ENCODE measurements at regions not wholly inside any gene's neighbourhood (a gene's known extent, or its start where the extent isn't known, plus 50 kb on each side); places are given as distances from the start of the nearest gene placed in this dataset.

GRCh38 chr12:74148849-74149248 is 388.8 kb upstream of the ATXN7L3B start:
- TF ChIP-seq TAF1 (IDR thresholded peaks at IDR 0.05; ENCODE audit: low read depth) (no peak), TEAD4 (IDR thresholded peaks at IDR 0.05) (no peak), CREB1 (IDR thresholded peaks at IDR 0.05; ENCODE audit: low read depth) (no peak), TCF12 (IDR thresholded peaks at IDR 0.05; ENCODE audit: low read depth) (no peak), EGR1 (IDR thresholded peaks at IDR 0.05) (no peak), NFIC (IDR thresholded peaks at IDR 0.05) (no peak), EP300 (IDR thresholded peaks at IDR 0.05; ENCODE audit: borderline replicate concordance) (no peak), MAX (IDR thresholded peaks at IDR 0.05) (no peak), RAD21 (IDR thresholded peaks at IDR 0.05; ENCODE audit: low read depth) (no peak), ZBTB7A (IDR thresholded peaks at IDR 0.05; ENCODE audit: low read depth) (no peak), YY1 (IDR thresholded peaks at IDR 0.05; ENCODE audit: low read depth) (no peak), REST (IDR thresholded peaks at IDR 0.05; ENCODE audit: low read depth) (no peak), FOXM1 (IDR thresholded peaks at IDR 0.05; ENCODE audit: borderline replicate concordance, low read depth) (no peak), CEBPB (IDR thresholded peaks at IDR 0.05) (no peak)
- TF ChIP-seq, protein P1, sequence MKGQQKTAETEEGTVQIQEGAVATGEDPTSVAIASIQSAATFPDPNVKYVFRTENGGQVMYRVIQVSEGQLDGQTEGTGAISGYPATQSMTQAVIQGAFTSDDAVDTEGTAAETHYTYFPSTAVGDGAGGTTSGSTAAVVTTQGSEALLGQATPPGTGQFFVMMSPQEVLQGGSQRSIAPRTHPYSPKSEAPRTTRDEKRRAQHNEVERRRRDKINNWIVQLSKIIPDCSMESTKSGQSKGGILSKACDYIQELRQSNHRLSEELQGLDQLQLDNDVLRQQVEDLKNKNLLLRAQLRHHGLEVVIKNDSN (IDR thresholded peaks at IDR 0.05), result no peak

DNA sequence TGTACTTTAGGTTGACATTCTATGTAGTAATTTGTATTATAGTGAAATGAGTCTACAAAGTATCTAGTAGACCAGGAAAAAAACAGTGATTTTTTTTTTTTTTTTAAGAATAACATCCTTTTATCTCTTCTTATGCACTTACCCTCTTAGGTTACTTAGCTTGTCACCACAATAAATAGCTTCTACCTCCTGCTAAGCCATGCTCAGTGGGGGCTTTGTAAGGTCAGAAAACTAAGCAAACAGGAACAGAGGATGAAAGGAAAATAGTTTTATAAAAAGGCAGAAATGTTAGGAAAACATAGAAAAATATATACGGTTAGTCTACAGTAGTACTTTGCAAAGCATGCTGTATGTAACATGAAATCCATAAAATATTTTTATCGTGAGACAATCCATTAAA is 385.3 kb upstream of the ATXN7L3B start:
- TF ChIP-seq REST (IDR thresholded peaks at IDR 0.05; ENCODE audit: low read depth) (no peak), EP300 (IDR thresholded peaks at IDR 0.05; ENCODE audit: borderline replicate concordance) (no peak), CREB1 (IDR thresholded peaks at IDR 0.05; ENCODE audit: low read depth) (no peak), ZBTB7A (IDR thresholded peaks at IDR 0.05; ENCODE audit: low read depth) (no peak), FOXM1 (IDR thresholded peaks at IDR 0.05; ENCODE audit: borderline replicate concordance, low read depth) (no peak), MAX (IDR thresholded peaks at IDR 0.05) (no peak), EGR1 (IDR thresholded peaks at IDR 0.05) (no peak), TEAD4 (IDR thresholded peaks at IDR 0.05) (no peak), TCF12 (IDR thresholded peaks at IDR 0.05; ENCODE audit: low read depth) (no peak), YY1 (IDR thresholded peaks at IDR 0.05; ENCODE audit: low read depth) (no peak), NFIC (IDR thresholded peaks at IDR 0.05) (no peak), TAF1 (IDR thresholded peaks at IDR 0.05; ENCODE audit: low read depth) (no peak), CEBPB (IDR thresholded peaks at IDR 0.05) (no peak), RAD21 (IDR thresholded peaks at IDR 0.05; ENCODE audit: low read depth) (no peak)
- TF ChIP-seq, protein P1 (IDR thresholded peaks at IDR 0.05), result no peak

GRCh38 chr12:74166096-74166495 is 371.5 kb upstream of the ATXN7L3B start:
- TF ChIP-seq TAF1 (IDR thresholded peaks at IDR 0.05; ENCODE audit: low read depth) (no peak), NFIC (IDR thresholded peaks at IDR 0.05) (no peak), EGR1 (IDR thresholded peaks at IDR 0.05) (no peak), CREB1 (IDR thresholded peaks at IDR 0.05; ENCODE audit: low read depth) (no peak), MAX (IDR thresholded peaks at IDR 0.05) (no peak), TCF12 (IDR thresholded peaks at IDR 0.05; ENCODE audit: low read depth) (no peak), EP300 (IDR thresholded peaks at IDR 0.05; ENCODE audit: borderline replicate concordance) (no peak), CEBPB (IDR thresholded peaks at IDR 0.05) (no peak), TEAD4 (IDR thresholded peaks at IDR 0.05) (no peak), ZBTB7A (IDR thresholded peaks at IDR 0.05; ENCODE audit: low read depth) (no peak), RAD21 (IDR thresholded peaks at IDR 0.05; ENCODE audit: low read depth) (no peak), REST (IDR thresholded peaks at IDR 0.05; ENCODE audit: low read depth) (no peak), YY1 (IDR thresholded peaks at IDR 0.05; ENCODE audit: low read depth) (no peak), FOXM1 (IDR thresholded peaks at IDR 0.05; ENCODE audit: borderline replicate concordance, low read depth) (no peak)
- TF ChIP-seq, protein P1 (IDR thresholded peaks at IDR 0.05), result no peak

Data from Ishikawa (cell line).